GM19043 (cell line): ENCODE measurements at regions not wholly inside any gene's neighbourhood (a gene's known extent, or its start where the extent isn't known, plus 50 kb on each side); places are given as distances from the start of the nearest gene placed in this dataset.
"Not testable (repeated sequence)": the region's sequence is repeated elsewhere in the genome, so short reads cannot be mapped to it uniquely, and the experiment has no call there.

ENCODE experiments used
- ATAC-seq: cut with Tn5 transposase; IDR thresholded peaks from one replicate; pipeline ENCODE4 v1.9.1; 2021; ENCODE audit warnings: low read depth; ENCODE audit not compliant: unreplicated experiment

DNA sequence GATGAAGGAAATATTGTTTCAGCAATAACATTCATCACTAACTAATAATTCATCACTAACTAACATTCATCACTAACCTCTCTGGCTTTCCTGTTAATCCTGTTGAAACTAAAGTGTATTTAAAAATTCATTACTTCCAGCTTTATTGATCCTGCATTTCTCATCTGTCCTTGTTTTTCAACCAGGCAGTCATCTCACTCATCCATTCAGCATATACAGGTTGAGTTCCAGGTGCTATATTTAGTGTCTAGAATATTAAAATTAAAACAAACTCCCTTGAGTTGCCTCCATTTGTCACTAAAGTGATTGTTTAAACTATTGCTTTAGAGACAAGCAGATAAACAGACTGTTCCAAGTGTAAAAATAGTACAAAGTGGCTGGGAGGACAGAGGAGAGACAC lies 58.1 kb downstream of the ATXN7L3B start:
- ATAC-seq = no peak

DNA sequence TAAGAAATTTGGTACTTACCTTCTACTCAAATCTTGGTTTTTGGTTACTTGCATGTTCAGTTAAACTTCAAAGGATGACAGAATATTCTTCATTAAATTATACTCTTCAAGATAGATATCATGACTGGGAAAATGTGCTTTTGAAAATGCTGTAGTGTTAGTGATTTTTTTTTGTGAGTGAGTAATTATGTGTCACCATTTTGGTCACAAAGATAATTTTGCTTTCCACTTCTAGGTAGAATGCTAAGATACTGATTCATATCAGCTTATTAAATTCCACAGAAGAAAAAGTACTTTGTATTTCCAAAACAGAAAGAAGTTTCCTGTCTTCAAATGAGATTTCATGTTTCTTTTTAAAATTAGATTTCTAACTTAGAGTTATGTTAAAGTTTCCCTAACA lies 61.2 kb downstream of the ATXN7L3B start:
- no peak for ATAC-seq

GRCh38 chr12:74599932-74600331 lies 62.3 kb downstream of the ATXN7L3B start:
- no peak for ATAC-seq

- not testable (repeated sequence) for ATAC-seq
Observed at GRCh38 chr12:74600817-74601216, 63.2 kb downstream of the ATXN7L3B start.

DNA sequence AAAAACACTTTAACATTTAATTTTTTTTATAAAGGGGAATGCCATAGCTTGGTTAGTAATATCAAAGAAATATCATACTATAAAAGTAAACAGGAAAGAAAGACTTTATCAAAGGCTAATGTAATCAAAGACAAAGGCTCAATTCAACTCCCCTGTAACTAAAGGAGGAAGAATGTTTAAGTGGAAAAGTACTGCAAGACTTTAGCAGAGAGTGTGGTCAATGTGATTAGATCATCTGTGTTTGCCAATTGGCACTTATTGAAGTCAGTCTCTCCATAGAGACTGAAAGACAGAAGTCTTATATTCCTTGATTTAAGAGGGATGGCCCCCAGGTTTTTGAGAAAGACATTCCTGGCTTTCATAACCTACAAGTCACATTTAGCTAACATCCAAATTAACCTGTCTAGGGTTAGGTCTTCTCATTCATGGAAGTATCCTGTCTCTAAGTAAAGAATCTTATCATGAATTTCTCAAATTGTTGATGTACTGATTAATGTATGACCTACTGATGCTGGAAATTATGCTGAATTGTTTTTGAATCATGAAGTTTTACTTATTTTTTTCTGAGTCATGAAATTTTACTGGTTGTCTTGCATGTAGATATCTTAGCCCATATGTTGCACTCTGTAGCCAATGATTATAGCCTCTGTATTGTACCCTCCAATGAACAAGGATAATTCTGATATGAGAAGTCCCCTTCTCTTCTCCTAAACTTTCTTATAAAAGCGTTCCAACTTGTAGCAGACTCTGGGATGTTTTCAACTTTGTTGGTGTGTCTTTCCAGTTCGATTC lies 65.4 kb downstream of the ATXN7L3B start:
- ATAC-seq = no peak

DNA sequence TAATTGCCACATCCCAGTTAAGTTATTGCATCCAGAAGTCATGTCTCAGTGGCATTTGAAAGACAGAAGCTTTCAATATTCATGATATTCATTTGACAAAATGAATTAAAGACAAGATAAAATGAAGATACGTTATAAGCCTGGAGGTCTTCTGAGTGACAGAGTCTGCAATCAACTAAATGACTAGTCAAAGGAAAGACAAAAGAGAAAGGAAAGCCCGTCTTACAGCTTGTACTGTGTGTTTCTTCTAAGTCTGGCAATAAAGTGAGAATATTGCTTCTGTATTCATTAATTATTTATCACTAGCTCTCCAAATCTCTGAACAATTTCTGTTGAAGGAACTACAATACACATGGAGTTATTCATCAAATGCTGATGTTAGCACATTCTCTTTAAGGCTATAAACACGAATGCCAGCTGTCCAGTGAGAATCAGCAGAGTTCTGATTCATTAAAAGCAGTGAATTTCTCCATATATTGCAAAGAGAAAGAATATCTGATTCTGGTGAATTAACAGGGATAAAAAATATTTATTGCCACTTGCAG lies 70.7 kb downstream of the ATXN7L3B start:
- no peak for ATAC-seq

DNA sequence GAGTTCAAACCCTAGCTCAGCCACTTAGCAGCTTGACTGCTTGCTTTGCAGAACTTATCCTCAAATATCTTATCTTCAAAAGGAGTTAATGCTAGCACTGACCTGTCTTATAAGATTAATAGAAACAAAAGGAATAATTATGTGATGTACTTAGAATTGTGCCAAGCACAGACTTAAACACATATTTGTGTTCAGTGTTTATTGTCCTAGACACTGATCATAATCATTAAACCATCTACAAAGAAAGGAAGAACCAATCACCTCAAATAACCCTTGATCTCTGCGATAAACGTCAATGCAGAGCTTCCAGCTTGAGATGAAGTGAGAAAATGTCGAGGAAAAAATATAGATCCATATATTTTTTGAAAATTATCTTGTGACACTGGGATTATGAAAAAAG lies 73.1 kb downstream of the ATXN7L3B start:
- no peak for ATAC-seq

DNA sequence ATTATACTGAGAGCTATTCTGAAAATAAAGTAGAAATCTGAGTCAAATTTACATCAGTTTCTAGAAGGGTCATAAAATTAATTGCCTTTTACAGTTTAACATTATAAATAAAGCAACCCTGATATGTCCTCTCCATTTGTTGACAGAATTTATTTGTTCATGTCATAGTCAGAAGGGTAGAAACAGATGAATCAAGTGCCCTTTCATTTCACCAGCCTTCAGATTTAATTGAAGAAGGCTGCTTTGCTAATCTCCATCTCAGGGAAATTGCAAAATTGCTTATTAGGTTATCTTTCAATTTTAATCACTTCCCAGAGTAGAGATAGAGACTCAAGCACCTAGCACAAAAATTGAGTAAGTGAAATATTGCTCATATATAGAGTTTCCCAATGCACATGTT lies 76.8 kb downstream of the ATXN7L3B start:
- ATAC-seq = no peak

GRCh38 chr12:74619084-74619483 lies 81.4 kb downstream of the ATXN7L3B start:
- ATAC-seq = no peak

- no peak for ATAC-seq
Observed at GRCh38 chr12:74619884-74620283, 82.2 kb downstream of the ATXN7L3B start.

- ATAC-seq = no peak
Observed at GRCh38 chr12:74620921-74621320, 83.3 kb downstream of the ATXN7L3B start.

DNA sequence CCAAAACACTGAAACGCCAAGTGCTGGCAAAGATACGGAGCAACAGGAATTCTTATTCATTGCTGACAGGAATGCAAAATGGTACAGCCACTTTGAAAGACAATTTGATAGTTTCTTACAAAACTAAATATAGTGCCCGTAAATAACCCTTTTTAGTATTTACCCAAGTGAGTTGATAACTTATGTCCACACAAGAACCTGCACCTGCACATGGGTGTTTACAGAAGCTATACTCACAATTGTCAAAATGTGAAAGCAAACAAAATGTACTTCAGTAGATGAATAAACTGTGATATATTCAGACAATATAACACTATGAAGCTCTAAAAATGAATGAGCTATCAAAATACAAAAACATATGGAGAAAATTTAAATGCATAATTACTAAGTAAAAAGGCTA lies 86.6 kb downstream of the ATXN7L3B start:
- no peak for ATAC-seq

GRCh38 chr12:74626397-74626796 lies 88.8 kb downstream of the ATXN7L3B start:
- peak; percentile 76 for ATAC-seq

- no peak for ATAC-seq
Observed at GRCh38 chr12:74641262-74641661, 103.6 kb downstream of the ATXN7L3B start.

DNA sequence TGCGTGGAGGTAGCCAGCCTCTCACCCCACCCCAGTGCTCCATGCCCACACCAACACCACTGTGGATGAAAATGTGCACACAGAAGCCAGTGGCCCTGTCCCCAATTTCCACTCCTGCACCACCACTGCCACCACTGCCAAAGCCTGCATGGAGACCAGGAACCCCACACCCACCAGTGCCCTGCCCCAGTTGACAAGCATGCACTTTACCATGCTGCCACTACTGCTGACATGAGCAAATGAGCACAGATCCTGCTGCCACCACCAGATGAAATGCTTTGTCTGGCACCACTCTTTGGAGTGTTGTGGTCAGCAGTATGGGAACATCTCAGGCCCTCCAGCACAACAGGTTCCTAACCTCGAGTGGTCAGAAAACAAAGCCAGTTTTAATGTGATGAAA lies 104.1 kb downstream of the ATXN7L3B start:
- no peak for ATAC-seq

DNA sequence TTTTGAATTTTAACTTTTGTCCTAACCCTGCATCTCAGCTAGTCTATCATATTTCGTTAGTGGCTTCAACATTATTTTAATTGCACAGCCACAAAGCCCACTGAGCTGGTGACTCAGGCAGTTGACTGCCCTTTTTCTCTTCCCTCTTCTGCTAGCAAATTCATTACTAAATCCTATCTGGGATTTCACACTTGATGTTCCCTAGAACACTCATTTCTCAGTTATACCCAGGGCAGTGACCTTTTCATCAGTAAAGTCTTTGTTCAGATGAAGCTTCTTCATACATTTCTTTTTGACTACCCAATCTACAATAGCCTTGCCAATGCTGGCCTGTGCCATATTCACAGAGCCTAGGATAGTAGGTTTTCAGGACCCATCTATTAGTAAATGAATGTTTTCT lies 107.0 kb downstream of the ATXN7L3B start:
- ATAC-seq = no peak

- ATAC-seq = no peak
Observed at GRCh38 chr12:74646831-74647230, 109.2 kb downstream of the ATXN7L3B start.

- no peak for ATAC-seq
Observed at GRCh38 chr12:74647256-74647655, 109.6 kb downstream of the ATXN7L3B start.

- no peak for ATAC-seq
Observed at GRCh38 chr12:74656251-74656650, 118.6 kb downstream of the ATXN7L3B start.

GRCh38 chr12:74660442-74660841 lies 122.8 kb downstream of the ATXN7L3B start:
- no peak for ATAC-seq

DNA sequence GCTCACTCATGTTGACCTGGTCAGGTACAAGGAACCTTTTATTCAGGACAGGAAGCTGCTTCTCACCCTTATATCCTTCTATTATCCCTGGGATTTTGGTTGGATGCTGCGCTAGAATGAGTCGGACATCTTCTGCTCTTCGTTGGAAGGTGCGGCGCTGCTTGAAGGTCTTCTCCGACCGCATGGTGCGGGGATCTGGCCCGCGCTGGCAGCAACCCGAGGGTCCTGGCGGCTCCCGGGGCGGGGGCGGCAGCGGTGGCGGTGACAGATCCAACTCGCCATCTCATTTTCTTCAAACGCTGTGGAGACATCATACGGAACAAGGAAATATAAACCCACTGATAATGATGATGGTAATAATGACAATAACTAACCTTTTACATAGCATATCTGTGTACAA lies 126.3 kb downstream of the ATXN7L3B start:
- ATAC-seq = no peak

- ATAC-seq = no peak
Observed at GRCh38 chr12:74665690-74666089, 128.1 kb downstream of the ATXN7L3B start.
